ENCODE measurements at regions not wholly inside any gene's neighbourhood (a gene's known extent, or its start where the extent isn't known, plus 50 kb on each side); places are given as distances from the start of the nearest gene placed in this dataset.
"Not testable (repeated sequence)": the region's sequence is repeated elsewhere in the genome, so short reads cannot be mapped to it uniquely, and the experiment has no call there.

DNA sequence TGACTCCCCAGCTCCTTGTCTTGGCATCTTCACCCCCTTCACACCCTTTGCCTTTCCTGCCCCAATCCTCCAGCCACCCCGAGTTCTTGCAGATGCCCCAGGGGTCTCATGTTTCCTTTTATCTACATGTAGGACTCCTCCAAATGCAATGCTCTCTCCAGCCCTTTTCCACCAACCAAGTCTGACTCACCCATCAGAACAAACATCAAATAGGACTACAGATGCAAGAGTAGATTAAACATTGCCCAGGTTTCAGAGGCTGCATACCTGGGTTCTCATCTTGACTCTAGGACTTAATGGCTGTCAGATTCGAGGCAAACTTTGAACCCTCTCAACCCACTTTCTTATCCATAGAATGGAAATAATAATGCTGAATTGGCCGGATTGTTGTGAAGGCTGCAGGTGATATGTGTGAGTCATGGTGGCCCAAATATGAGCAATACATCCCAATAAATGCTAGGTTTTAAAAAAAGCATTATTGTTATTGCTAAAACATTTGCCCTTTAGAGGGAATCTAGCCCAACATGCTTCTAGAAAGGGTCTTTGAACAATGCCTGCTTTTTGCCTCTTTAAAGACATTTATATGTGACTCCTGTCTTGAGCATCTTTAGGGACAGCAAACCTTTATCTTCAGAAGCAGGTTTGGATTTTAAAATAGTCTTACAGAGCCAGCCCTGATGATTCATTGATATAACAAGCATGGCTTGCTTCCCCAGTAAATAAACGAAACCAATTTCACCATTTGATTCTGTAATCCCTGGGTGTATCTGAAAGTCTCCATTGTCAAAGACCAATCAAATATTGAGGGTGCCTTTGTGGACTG lies 310.1 kb downstream of the FOXL1 start:
- Histone ChIP-seq H3K4me2 (peak overlapping the region; percentile 74), H3K4me3 (no peak overlapping the region), H3K27ac (peak overlapping the region; percentile 72 to 81), H3K9me3 (0 out of 3 replicates have a peak, but pooled peaks cover 4% of the 10 kb centered on the region), H3K4me1 (peaks cover 47% of the 10 kb centered on the region)
- ATAC-seq: peak; percentile 64 to 84; a peak in 4 of 6 replicates
- POLR2A ChIA-PET: no interaction called here
- CTCF ChIA-PET: no interaction called here
- TF ChIP-seq EHF (CRISPR knock-in tag; IDR thresholded peaks at IDR 0.05): no peak
- 0 out of 5 replicates have a peak, but pooled peaks of 1 of the 2 experiments have one; percentile 19 for TF ChIP-seq RAD21 (conservative IDR thresholded peaks at IDR 0.05 in 1 of 2, IDR thresholded peaks at IDR 0.05 in 1 of 2)
- no peak for TF ChIP-seq HOXA7 (CRISPR knock-in tag; IDR thresholded peaks at IDR 0.05)
- no peak; the same call in 1 of the 2 replicates for TF ChIP-seq FOSL2 (IDR thresholded peaks at IDR 0.05)
- no peak for TF ChIP-seq FOSL2 (CRISPR knock-in tag; IDR thresholded peaks at IDR 0.05)
- no peak for TF ChIP-seq ZNF302 (CRISPR knock-in tag; IDR thresholded peaks at IDR 0.05)
- TF ChIP-seq JUN (IDR thresholded peaks at IDR 0.05): 0 out of 5 replicates have a peak, but pooled peaks of 1 of the 2 experiments have one; percentile 24
- peak; percentile 26; the same call in 1 of the 2 replicates for TF ChIP-seq JUNB (IDR thresholded peaks at IDR 0.05)
- peak in 1 of 2 experiments; percentile 22; a peak in 1 of 5 replicates for TF ChIP-seq EP300 (IDR thresholded peaks at IDR 0.05)
- peak; percentile 77 for TF ChIP-seq MAFK (IDR thresholded peaks at IDR 0.05; ENCODE audit: partially characterized antibody)
- peak; percentile 58; the same call in 1 of the 2 replicates for TF ChIP-seq GATA3 (IDR thresholded peaks at IDR 0.05; ENCODE audit: borderline replicate concordance)
- no peak for FAIRE-seq
- 3% methylated on average over 4 of the region's 4 CpGs for WGBS (ENCODE audit: missing lambda C conversion rate)
- peak; percentile 38 to 56 for DNase-seq (ENCODE audit: low read depth in 1 of 2, low spot score in 1 of 2)

DNA sequence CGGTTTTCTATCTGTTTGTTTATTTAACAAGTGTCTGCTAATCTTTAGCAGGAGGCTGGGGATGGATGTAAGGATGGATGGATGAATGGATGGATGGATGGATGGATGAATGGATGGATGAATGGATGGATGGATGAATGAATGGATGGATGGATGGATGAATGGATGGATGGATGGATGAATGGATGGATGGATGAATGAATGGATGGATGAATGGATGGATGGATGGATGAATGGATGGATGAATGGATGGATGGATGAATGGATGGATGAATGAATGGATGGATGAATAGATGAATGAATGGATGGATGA lies 310.7 kb downstream of the FOXL1 start:
- CTCF ChIA-PET; FAIRE-seq; H3K4me3 ChIP-seq; DNase-seq (ENCODE audit: low read depth in 1 of 2, low spot score in 1 of 2); H3K9me3 ChIP-seq; POLR2A ChIA-PET; ATAC-seq: not testable (repeated sequence)
- 0% methylated on average over 1 of the region's 1 CpG for WGBS (ENCODE audit: missing lambda C conversion rate)
- peak overlapping the region; percentile 74 for H3K4me2 ChIP-seq
- H3K4me1 ChIP-seq: peaks cover 41% of the 10 kb centered on the region
- peak overlapping the region in 1 of 2 experiments; percentile 64; a peak in 2 of 6 replicates for H3K27ac ChIP-seq

DNA sequence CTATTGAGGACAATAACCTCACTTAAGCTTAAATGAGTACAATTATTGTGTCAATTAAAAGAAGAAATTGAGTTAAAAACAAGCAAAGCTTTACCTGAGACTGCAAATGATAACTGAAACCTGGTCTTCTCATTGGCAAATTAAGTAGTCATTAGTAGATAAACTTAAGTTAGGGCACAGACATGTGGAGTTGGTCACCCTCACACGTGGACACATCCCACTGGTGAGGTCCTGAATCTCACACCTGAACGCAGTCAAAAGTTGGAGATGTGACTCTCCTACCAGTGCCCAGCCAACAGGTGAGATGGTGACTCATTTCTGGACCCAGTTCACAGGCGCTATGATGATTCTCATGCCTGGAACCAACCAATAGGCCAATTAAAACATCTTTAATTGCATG lies 311.6 kb downstream of the FOXL1 start:
- no peak overlapping the region for H3K4me3 ChIP-seq
- 0 out of 6 replicates have a peak overlapping the region, but pooled peaks of 1 of the 2 experiments have one; percentile 31 for H3K27ac ChIP-seq
- ChIA-PET CTCF (no interaction called here), POLR2A (no interaction called here)
- 67% methylated on average over 3 of the region's 3 CpGs for WGBS (ENCODE audit: missing lambda C conversion rate)
- ATAC-seq (no peak), FAIRE-seq (no peak), DNase-seq (ENCODE audit: low read depth in 1 of 2, low spot score in 1 of 2) (no peak)
- H3K4me2 ChIP-seq: no peak overlapping the region
- peaks cover 33% of the 10 kb centered on the region for H3K4me1 ChIP-seq
- TF ChIP-seq POLR2A (IDR thresholded peaks at IDR 0.05; ENCODE audit: low read length): no peak
- TF ChIP-seq, protein P1, sequence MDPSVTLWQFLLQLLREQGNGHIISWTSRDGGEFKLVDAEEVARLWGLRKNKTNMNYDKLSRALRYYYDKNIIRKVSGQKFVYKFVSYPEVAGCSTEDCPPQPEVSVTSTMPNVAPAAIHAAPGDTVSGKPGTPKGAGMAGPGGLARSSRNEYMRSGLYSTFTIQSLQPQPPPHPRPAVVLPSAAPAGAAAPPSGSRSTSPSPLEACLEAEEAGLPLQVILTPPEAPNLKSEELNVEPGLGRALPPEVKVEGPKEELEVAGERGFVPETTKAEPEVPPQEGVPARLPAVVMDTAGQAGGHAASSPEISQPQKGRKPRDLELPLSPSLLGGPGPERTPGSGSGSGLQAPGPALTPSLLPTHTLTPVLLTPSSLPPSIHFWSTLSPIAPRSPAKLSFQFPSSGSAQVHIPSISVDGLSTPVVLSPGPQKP (IDR thresholded peaks at IDR 0.05; ENCODE audit: low read depth, low read length): no peak
- TF ChIP-seq CBX2 (IDR thresholded peaks at IDR 0.05; ENCODE audit: borderline replicate concordance, low read depth): no peak
- no peak for TF ChIP-seq CBX8 (IDR thresholded peaks at IDR 0.05)
- TF ChIP-seq CEBPB (IDR thresholded peaks at IDR 0.05): no peak
- TF ChIP-seq GATA3 (IDR thresholded peaks at IDR 0.05; ENCODE audit: borderline replicate concordance): no peak
- TF ChIP-seq RARB (CRISPR knock-in tag; IDR thresholded peaks at IDR 0.05): no peak
- TF ChIP-seq ESRRA (IDR thresholded peaks at IDR 0.05; ENCODE audit: borderline replicate concordance, low read length): no peak
- no peak for TF ChIP-seq NPAS2 (CRISPR knock-in tag; IDR thresholded peaks at IDR 0.05; ENCODE audit: borderline replicate concordance)
- no peak for TF ChIP-seq MYC (IDR thresholded peaks at IDR 0.05; ENCODE audit: borderline replicate concordance, low read length)
- TF ChIP-seq SMC3 (IDR thresholded peaks at IDR 0.05): no peak
- TF ChIP-seq KDM1A (IDR thresholded peaks at IDR 0.05; ENCODE audit: low read depth): no peak
- TF ChIP-seq HOXB13 (CRISPR knock-in tag; IDR thresholded peaks at IDR 0.05; ENCODE audit: low read depth): no peak
- TF ChIP-seq RFX5 (IDR thresholded peaks at IDR 0.05): no peak
- TF ChIP-seq, protein P2, sequence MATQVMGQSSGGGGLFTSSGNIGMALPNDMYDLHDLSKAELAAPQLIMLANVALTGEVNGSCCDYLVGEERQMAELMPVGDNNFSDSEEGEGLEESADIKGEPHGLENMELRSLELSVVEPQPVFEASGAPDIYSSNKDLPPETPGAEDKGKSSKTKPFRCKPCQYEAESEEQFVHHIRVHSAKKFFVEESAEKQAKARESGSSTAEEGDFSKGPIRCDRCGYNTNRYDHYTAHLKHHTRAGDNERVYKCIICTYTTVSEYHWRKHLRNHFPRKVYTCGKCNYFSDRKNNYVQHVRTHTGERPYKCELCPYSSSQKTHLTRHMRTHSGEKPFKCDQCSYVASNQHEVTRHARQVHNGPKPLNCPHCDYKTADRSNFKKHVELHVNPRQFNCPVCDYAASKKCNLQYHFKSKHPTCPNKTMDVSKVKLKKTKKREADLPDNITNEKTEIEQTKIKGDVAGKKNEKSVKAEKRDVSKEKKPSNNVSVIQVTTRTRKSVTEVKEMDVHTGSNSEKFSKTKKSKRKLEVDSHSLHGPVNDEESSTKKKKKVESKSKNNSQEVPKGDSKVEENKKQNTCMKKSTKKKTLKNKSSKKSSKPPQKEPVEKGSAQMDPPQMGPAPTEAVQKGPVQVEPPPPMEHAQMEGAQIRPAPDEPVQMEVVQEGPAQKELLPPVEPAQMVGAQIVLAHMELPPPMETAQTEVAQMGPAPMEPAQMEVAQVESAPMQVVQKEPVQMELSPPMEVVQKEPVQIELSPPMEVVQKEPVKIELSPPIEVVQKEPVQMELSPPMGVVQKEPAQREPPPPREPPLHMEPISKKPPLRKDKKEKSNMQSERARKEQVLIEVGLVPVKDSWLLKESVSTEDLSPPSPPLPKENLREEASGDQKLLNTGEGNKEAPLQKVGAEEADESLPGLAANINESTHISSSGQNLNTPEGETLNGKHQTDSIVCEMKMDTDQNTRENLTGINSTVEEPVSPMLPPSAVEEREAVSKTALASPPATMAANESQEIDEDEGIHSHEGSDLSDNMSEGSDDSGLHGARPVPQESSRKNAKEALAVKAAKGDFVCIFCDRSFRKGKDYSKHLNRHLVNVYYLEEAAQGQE (IDR thresholded peaks at IDR 0.05): no peak
- 0 out of 3 replicates have a peak, but pooled peaks cover 4% of the 10 kb centered on the region for H3K9me3 ChIP-seq

Measured in A549 (cell line).